ENCODE measurements at regions not wholly inside any gene's neighbourhood (a gene's known extent, or its start where the extent isn't known, plus 50 kb on each side); places are given as distances from the start of the nearest gene placed in this dataset.

DNA sequence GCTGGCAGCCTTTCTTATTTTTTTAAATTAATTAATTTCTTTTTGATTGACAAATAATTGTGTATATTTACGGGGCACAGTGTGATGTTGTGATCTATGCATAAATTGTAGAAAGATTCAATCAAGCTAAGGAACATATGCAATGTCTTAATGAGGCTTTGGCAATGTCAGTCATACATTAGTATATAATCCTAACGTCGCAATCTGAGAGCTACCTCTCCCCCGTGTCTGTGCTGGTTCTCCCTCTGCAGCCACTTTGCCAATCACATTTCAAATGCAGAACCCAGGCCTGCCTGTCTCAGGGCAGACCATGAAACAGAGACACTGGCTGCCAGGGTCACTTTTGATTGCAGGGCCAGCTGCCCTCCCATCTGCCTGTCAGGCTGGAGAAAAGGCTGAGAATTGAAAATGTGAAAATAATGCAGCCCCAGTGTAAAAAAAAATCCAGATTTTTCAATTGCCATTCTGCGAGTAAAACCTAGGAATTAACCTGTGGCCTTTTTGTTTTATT, 56.3 kb downstream of the SLC24A2 start:
- Histone ChIP-seq H3K4me3 (ENCODE audit: low read length in 2 of 2) (no peak overlapping the region), H3K9me3 (ENCODE audit: control insufficient read depth in 2 of 2, low read length in 2 of 2) (no peaks in the 10 kb centered on the region), H3K27ac (ENCODE audit: low read length) (no peak overlapping the region), H3K9ac (ENCODE audit: low read length in 2 of 2) (no peak overlapping the region), H3K4me1 (ENCODE audit: control insufficient read depth, insufficient read depth, low read length) (no peaks in the 10 kb centered on the region), H3K27me3 (ENCODE audit: control insufficient read depth in 1 of 2, insufficient read depth in 2 of 2, low read length in 2 of 2) (no peaks in the 10 kb centered on the region), H3K36me3 (ENCODE audit: control insufficient read depth in 2 of 2, insufficient read depth in 2 of 2, low read length in 2 of 2) (no peaks in the 10 kb centered on the region)

DNA sequence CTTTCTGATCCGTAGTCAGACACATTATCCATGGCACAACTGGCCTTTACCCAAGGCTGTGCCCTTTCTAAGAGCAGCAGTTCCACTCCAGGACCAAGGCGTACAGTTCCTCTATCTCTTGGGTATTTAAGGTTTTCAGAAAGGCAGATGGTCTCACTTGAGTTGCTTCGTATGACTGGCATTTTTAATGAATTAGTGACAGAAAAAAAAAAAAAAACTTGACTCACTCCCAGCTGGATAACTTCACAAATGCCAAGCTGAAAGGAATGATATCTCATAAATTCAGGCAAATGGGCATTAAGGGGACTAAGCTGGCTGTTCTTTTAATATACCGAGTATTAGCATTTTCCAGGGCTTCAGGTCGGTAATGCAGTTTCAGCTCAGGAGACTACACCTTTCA, 60.7 kb downstream of the SLC24A2 start:
- H3K9me3 ChIP-seq (ENCODE audit: control insufficient read depth in 2 of 2, low read length in 2 of 2) = no peaks in the 10 kb centered on the region
- H3K36me3 ChIP-seq (ENCODE audit: control insufficient read depth in 2 of 2, insufficient read depth in 2 of 2, low read length in 2 of 2) = no peaks in the 10 kb centered on the region
- no peaks in the 10 kb centered on the region for H3K4me1 ChIP-seq (ENCODE audit: control insufficient read depth, insufficient read depth, low read length)
- H3K27ac ChIP-seq (ENCODE audit: low read length) = no peak overlapping the region
- no peak overlapping the region for H3K4me3 ChIP-seq (ENCODE audit: low read length in 2 of 2)
- H3K9ac ChIP-seq (ENCODE audit: low read length in 2 of 2) = no peak overlapping the region
- H3K27me3 ChIP-seq (ENCODE audit: control insufficient read depth in 1 of 2, insufficient read depth in 2 of 2, low read length in 2 of 2) = no peaks in the 10 kb centered on the region

DNA sequence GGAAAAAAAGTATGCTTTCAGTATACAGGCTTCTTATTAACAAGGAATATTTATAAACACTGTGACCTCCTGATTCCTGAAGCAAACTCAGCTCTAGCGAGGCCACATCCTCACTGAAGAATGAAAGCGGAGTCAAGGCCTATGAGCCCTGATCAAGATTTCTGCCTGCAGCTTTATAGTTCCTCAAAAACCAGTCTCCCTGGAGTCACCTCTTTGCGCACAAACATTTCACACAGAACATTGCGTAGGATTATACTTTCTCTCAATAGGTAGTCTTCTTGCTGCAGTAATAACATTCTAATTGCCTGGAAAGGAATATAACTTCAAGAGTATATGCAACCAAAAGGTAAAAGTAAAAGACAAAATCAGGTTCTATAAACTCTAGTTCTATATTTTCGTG, 62.9 kb downstream of the SLC24A2 start:
- Histone ChIP-seq H3K27ac (ENCODE audit: low read length) (no peak overlapping the region), H3K36me3 (ENCODE audit: control insufficient read depth in 2 of 2, insufficient read depth in 2 of 2, low read length in 2 of 2) (no peaks in the 10 kb centered on the region), H3K9ac (ENCODE audit: low read length in 2 of 2) (no peak overlapping the region), H3K4me1 (ENCODE audit: control insufficient read depth, insufficient read depth, low read length) (no peaks in the 10 kb centered on the region), H3K4me3 (ENCODE audit: low read length in 2 of 2) (no peak overlapping the region), H3K9me3 (ENCODE audit: control insufficient read depth in 2 of 2, low read length in 2 of 2) (no peaks in the 10 kb centered on the region), H3K27me3 (ENCODE audit: control insufficient read depth in 1 of 2, insufficient read depth in 2 of 2, low read length in 2 of 2) (no peaks in the 10 kb centered on the region)

GRCh38 chr9:19720377-19720776, 68.5 kb downstream of the SLC24A2 start:
- Histone ChIP-seq H3K9ac (ENCODE audit: low read length in 2 of 2) (no peak overlapping the region), H3K27me3 (ENCODE audit: control insufficient read depth in 1 of 2, insufficient read depth in 2 of 2, low read length in 2 of 2) (no peaks in the 10 kb centered on the region), H3K36me3 (ENCODE audit: control insufficient read depth in 2 of 2, insufficient read depth in 2 of 2, low read length in 2 of 2) (no peaks in the 10 kb centered on the region), H3K27ac (ENCODE audit: low read length) (no peak overlapping the region), H3K4me3 (ENCODE audit: low read length in 2 of 2) (no peak overlapping the region), H3K4me1 (ENCODE audit: control insufficient read depth, insufficient read depth, low read length) (no peaks in the 10 kb centered on the region), H3K9me3 (ENCODE audit: control insufficient read depth in 2 of 2, low read length in 2 of 2) (no peaks in the 10 kb centered on the region)

DNA sequence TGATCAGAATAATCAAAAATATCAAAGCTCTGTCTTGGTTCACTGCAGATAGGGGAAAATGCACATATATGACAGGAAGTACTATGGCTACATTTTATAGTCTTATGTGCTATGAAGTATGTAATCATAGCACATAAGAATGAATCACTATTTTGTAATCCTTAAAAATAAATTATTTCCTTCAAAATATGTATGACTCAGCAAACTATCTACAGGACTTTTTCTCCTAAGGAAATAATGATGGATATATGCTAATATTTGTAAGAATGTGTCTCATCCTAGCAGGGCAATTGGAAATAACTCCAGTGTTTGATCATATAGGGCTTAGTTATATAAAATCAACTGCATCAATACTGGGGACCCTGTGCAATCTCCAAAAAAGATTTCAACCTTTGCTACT, 85.1 kb downstream of the SLC24A2 start:
- no peak overlapping the region for H3K27ac ChIP-seq (ENCODE audit: low read length)
- no peaks in the 10 kb centered on the region for H3K36me3 ChIP-seq (ENCODE audit: control insufficient read depth in 2 of 2, insufficient read depth in 2 of 2, low read length in 2 of 2)
- no peak overlapping the region for H3K9ac ChIP-seq (ENCODE audit: low read length in 2 of 2)

DNA sequence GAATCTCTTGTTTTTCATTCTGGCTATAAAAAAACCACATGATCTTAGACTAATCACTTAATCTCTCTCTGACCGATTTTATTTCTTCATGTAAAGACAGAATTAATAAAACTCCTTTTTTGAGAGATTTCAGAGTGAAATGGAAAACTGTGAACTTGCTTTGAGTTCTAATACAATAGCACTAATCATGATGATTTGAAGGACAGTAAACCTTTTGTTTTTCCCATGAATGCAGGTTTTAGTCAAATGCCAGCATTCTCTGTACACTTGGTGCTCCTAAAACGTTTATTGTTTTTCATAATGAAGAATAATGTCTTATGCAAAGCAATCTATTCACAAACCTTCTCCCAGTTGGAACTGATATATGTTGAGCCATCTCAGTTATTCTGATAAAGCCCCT, 86.8 kb downstream of the SLC24A2 start:
- no peaks in the 10 kb centered on the region for H3K9me3 ChIP-seq (ENCODE audit: control insufficient read depth in 2 of 2, low read length in 2 of 2)
- no peak overlapping the region for H3K9ac ChIP-seq (ENCODE audit: low read length in 2 of 2)

More for the DNA sequence above, 85.1 kb downstream of the SLC24A2 start:
- Histone ChIP-seq H3K4me1 (ENCODE audit: control insufficient read depth, insufficient read depth, low read length) (no peaks in the 10 kb centered on the region), H3K27me3 (ENCODE audit: control insufficient read depth in 1 of 2, insufficient read depth in 2 of 2, low read length in 2 of 2) (no peaks in the 10 kb centered on the region), H3K4me3 (ENCODE audit: low read length in 2 of 2) (no peak overlapping the region), H3K9me3 (ENCODE audit: control insufficient read depth in 2 of 2, low read length in 2 of 2) (no peaks in the 10 kb centered on the region)

DNA sequence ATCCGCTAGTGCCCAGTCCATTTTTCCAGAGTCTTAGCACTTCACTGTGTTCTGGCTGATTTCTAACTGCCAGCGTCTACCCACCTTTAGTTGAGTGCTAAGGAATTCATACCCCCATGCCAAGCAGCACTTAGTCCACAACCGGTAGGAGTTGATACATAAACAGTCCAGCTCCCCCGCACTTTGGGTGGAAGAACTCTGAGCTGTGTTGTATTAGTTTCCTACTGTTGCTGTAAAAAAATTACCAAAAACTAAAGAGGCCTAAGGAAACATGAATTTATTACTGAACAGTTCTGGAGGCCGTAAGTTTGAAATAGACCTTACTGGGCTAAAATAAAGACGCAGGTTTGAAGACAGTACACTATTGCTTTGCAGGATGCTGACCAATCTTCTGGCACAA, 87.6 kb downstream of the SLC24A2 start:
- H3K27me3 ChIP-seq (ENCODE audit: control insufficient read depth in 1 of 2, insufficient read depth in 2 of 2, low read length in 2 of 2) = no peaks in the 10 kb centered on the region
- no peaks in the 10 kb centered on the region for H3K9me3 ChIP-seq (ENCODE audit: control insufficient read depth in 2 of 2, low read length in 2 of 2)
- H3K4me3 ChIP-seq (ENCODE audit: low read length in 2 of 2) = no peak overlapping the region
- no peaks in the 10 kb centered on the region for H3K36me3 ChIP-seq (ENCODE audit: control insufficient read depth in 2 of 2, insufficient read depth in 2 of 2, low read length in 2 of 2)
- no peaks in the 10 kb centered on the region for H3K4me1 ChIP-seq (ENCODE audit: control insufficient read depth, insufficient read depth, low read length)
- H3K9ac ChIP-seq (ENCODE audit: low read length in 2 of 2) = no peak overlapping the region
- H3K27ac ChIP-seq (ENCODE audit: low read length) = no peak overlapping the region

More for the DNA sequence above, 86.8 kb downstream of the SLC24A2 start:
- no peaks in the 10 kb centered on the region for H3K36me3 ChIP-seq (ENCODE audit: control insufficient read depth in 2 of 2, insufficient read depth in 2 of 2, low read length in 2 of 2)
- H3K4me1 ChIP-seq (ENCODE audit: control insufficient read depth, insufficient read depth, low read length) = no peaks in the 10 kb centered on the region
- no peak overlapping the region for H3K4me3 ChIP-seq (ENCODE audit: low read length in 2 of 2)
- H3K27me3 ChIP-seq (ENCODE audit: control insufficient read depth in 1 of 2, insufficient read depth in 2 of 2, low read length in 2 of 2) = no peaks in the 10 kb centered on the region
- H3K27ac ChIP-seq (ENCODE audit: low read length) = no peak overlapping the region

GRCh38 chr9:19700699-19701098, 88.1 kb downstream of the SLC24A2 start:
- Histone ChIP-seq H3K27me3 (ENCODE audit: control insufficient read depth in 1 of 2, insufficient read depth in 2 of 2, low read length in 2 of 2) (no peaks in the 10 kb centered on the region), H3K27ac (ENCODE audit: low read length) (no peak overlapping the region), H3K4me1 (ENCODE audit: control insufficient read depth, insufficient read depth, low read length) (no peaks in the 10 kb centered on the region), H3K4me3 (ENCODE audit: low read length in 2 of 2) (no peak overlapping the region), H3K9ac (ENCODE audit: low read length in 2 of 2) (no peak overlapping the region), H3K9me3 (ENCODE audit: control insufficient read depth in 2 of 2, low read length in 2 of 2) (no peaks in the 10 kb centered on the region), H3K36me3 (ENCODE audit: control insufficient read depth in 2 of 2, insufficient read depth in 2 of 2, low read length in 2 of 2) (no peaks in the 10 kb centered on the region)

DNA sequence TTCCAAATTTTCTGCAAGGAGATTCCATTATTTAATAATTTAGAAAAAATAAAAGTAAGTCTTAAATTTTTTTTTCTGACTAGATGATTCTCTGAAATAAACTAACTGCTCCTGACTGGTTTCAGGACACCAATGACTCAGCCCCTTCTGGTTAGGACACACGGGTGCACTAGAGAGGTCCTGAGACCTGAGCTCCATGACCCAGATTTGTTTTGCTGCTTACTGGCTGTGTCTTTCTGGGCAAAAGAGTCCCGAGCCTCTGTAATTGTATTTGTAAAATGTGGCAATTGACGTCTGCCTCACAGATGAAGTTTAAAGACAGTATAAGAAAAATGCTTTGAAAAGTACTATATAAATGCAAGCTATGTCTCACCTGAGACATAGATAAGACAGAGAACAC, 89.1 kb downstream of the SLC24A2 start:
- Histone ChIP-seq H3K27me3 (ENCODE audit: control insufficient read depth in 1 of 2, insufficient read depth in 2 of 2, low read length in 2 of 2) (no peaks in the 10 kb centered on the region), H3K4me1 (ENCODE audit: control insufficient read depth, insufficient read depth, low read length) (no peaks in the 10 kb centered on the region), H3K9me3 (ENCODE audit: control insufficient read depth in 2 of 2, low read length in 2 of 2) (no peaks in the 10 kb centered on the region), H3K36me3 (ENCODE audit: control insufficient read depth in 2 of 2, insufficient read depth in 2 of 2, low read length in 2 of 2) (no peaks in the 10 kb centered on the region), H3K27ac (ENCODE audit: low read length) (no peak overlapping the region), H3K9ac (ENCODE audit: low read length in 2 of 2) (no peak overlapping the region), H3K4me3 (ENCODE audit: low read length in 2 of 2) (no peak overlapping the region)

DNA sequence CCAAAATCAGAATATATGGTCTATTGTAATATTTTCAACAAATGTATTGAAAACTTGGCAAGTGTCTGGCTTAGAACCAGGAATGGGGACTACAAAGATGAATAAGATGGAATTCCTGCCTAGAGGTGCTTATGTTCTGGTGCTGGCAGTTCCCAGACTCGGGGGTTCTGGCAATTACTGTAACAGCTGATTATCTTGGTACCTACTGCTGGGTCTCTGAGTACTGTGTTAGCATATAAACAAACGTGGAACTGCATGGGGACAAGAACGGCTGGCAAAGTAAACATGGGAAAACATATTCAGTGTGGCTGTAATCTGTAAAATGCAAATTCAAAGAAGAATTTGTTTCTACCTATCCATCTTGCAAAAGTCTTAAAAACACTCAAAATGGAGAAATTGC, 89.9 kb downstream of the SLC24A2 start:
- Histone ChIP-seq H3K9ac (ENCODE audit: low read length in 2 of 2) (no peak overlapping the region), H3K4me1 (ENCODE audit: control insufficient read depth, insufficient read depth, low read length) (no peaks in the 10 kb centered on the region), H3K36me3 (ENCODE audit: control insufficient read depth in 2 of 2, insufficient read depth in 2 of 2, low read length in 2 of 2) (no peaks in the 10 kb centered on the region), H3K27me3 (ENCODE audit: control insufficient read depth in 1 of 2, insufficient read depth in 2 of 2, low read length in 2 of 2) (no peaks in the 10 kb centered on the region), H3K27ac (ENCODE audit: low read length) (no peak overlapping the region), H3K4me3 (ENCODE audit: low read length in 2 of 2) (no peak overlapping the region), H3K9me3 (ENCODE audit: control insufficient read depth in 2 of 2, low read length in 2 of 2) (no peaks in the 10 kb centered on the region)

DNA sequence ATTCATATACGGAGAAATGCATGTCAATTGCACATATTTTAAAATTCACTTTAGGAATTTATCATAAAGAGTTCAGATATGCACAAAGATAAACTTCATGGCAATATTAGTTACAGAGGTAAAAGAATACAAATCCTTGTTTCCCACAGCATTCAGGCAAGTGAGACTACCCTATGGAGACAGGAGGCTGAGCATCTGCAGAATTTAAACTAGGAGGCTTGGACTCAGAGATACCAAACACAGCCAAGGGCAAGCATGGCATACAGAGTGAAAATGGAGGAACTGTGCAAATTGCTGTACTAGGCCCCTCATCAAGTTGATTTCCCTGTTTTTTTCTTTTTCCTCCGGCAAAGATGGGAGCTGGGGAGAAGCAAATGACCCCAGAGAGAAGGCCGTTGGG, 94.2 kb downstream of the SLC24A2 start:
- H3K27ac ChIP-seq (ENCODE audit: low read length) = no peak overlapping the region
- H3K4me3 ChIP-seq (ENCODE audit: low read length in 2 of 2) = no peak overlapping the region
- no peaks in the 10 kb centered on the region for H3K36me3 ChIP-seq (ENCODE audit: control insufficient read depth in 2 of 2, insufficient read depth in 2 of 2, low read length in 2 of 2)
- H3K4me1 ChIP-seq (ENCODE audit: control insufficient read depth, insufficient read depth, low read length) = no peaks in the 10 kb centered on the region
- H3K9ac ChIP-seq (ENCODE audit: low read length in 2 of 2) = no peak overlapping the region
- H3K9me3 ChIP-seq (ENCODE audit: control insufficient read depth in 2 of 2, low read length in 2 of 2) = no peaks in the 10 kb centered on the region
- H3K27me3 ChIP-seq (ENCODE audit: control insufficient read depth in 1 of 2, insufficient read depth in 2 of 2, low read length in 2 of 2) = no peaks in the 10 kb centered on the region

Measured in stomach smooth muscle (tissue), 2 donors.